ENCODE measurements at regions not wholly inside any gene's neighbourhood (a gene's known extent, or its start where the extent isn't known, plus 50 kb on each side); places are given as distances from the start of the nearest gene placed in this dataset.

- DNase-seq (ENCODE audit: low spot score) = no peak
- H3K36me3 ChIP-seq (ENCODE audit: control insufficient read depth in 4 of 4, insufficient read depth in 3 of 4, low read depth in 1 of 4, low read length in 3 of 4) = no peaks in the 10 kb centered on the region
- H3K4me1 ChIP-seq (ENCODE audit: control insufficient read depth in 4 of 4, insufficient read depth in 4 of 4, low read length in 3 of 4) = no peaks in the 10 kb centered on the region
- H3K27me3 ChIP-seq (ENCODE audit: control insufficient read depth in 4 of 4, insufficient read depth in 4 of 4, low read length in 3 of 4) = no peaks in the 10 kb centered on the region
- no peak overlapping the region for H3K4me3 ChIP-seq (ENCODE audit: low read depth in 1 of 3, low read length in 3 of 3)
- TF ChIP-seq NR2F2 (IDR thresholded peaks at IDR 0.05) = no peak
- TF ChIP-seq HNF4G (IDR thresholded peaks at IDR 0.05) = no peak
- no peak for TF ChIP-seq YY1 (IDR thresholded peaks at IDR 0.05)
- TF ChIP-seq JUND (IDR thresholded peaks at IDR 0.05) = peak in 1 of 2 donors; percentile 17
- no peak for TF ChIP-seq CTCF (IDR thresholded peaks at IDR 0.05; ENCODE audit: low read depth, low read length, missing input control)
- no peak for TF ChIP-seq MAX (IDR thresholded peaks at IDR 0.05)
- H3K27ac ChIP-seq (ENCODE audit: low read depth in 1 of 2, low read length in 2 of 2) = no peak overlapping the region
- no peaks in the 10 kb centered on the region for H3K9me3 ChIP-seq (ENCODE audit: control insufficient read depth in 4 of 4, low read length in 3 of 4)
- 48% methylated on average over 3 of the region's 3 CpGs for WGBS
- H3K9ac ChIP-seq (ENCODE audit: low read depth in 1 of 2, low read length in 2 of 2) = no peak overlapping the region
Measured at GRCh38 chr13:90717451-90717936, 630.0 kb upstream of the MIR17HG start.

- no peaks in the 10 kb centered on the region for H3K9me3 ChIP-seq (ENCODE audit: control insufficient read depth in 4 of 4, low read length in 3 of 4)
- no peak overlapping the region for H3K9ac ChIP-seq (ENCODE audit: low read depth in 1 of 2, low read length in 2 of 2)
- no peak overlapping the region for H3K27ac ChIP-seq (ENCODE audit: low read depth in 1 of 2, low read length in 2 of 2)
- no peak overlapping the region for H3K4me3 ChIP-seq (ENCODE audit: low read depth in 1 of 3, low read length in 3 of 3)
- no peaks in the 10 kb centered on the region for H3K4me1 ChIP-seq (ENCODE audit: control insufficient read depth in 4 of 4, insufficient read depth in 4 of 4, low read length in 3 of 4)
- DNase-seq (ENCODE audit: low spot score) = no peak
- no peak for TF ChIP-seq FOXA1 (IDR thresholded peaks at IDR 0.05)
- no peak for TF ChIP-seq ZBTB33 (IDR thresholded peaks at IDR 0.05)
- TF ChIP-seq GABPA (IDR thresholded peaks at IDR 0.05 in 1 of 2, conservative IDR thresholded peaks at IDR 0.05 in 1 of 2) = no peak
- no peak for TF ChIP-seq REST (IDR thresholded peaks at IDR 0.05)
- no peak for TF ChIP-seq FOXA2 (IDR thresholded peaks at IDR 0.05)
- no peak for TF ChIP-seq HNF4G (IDR thresholded peaks at IDR 0.05)
- TF ChIP-seq EGR1 (IDR thresholded peaks at IDR 0.05; ENCODE audit: low read depth in 2 of 2) = no peak
- no peak for TF ChIP-seq HNF4A (conservative IDR thresholded peaks at IDR 0.05)
- TF ChIP-seq SP1 (IDR thresholded peaks at IDR 0.05) = no peak
- no peak for TF ChIP-seq ATF3 (IDR thresholded peaks at IDR 0.05)
- no peak for TF ChIP-seq CTCF (IDR thresholded peaks at IDR 0.05; ENCODE audit: low read depth, low read length, missing input control)
- H3K27me3 ChIP-seq (ENCODE audit: control insufficient read depth in 4 of 4, insufficient read depth in 4 of 4, low read length in 3 of 4) = no peaks in the 10 kb centered on the region
- no peaks in the 10 kb centered on the region for H3K36me3 ChIP-seq (ENCODE audit: control insufficient read depth in 4 of 4, insufficient read depth in 3 of 4, low read depth in 1 of 4, low read length in 3 of 4)
- WGBS = 83% methylated on average over 3 of the region's 3 CpGs
Measured at GRCh38 chr13:90719461-90719860, 628.0 kb upstream of the MIR17HG start.

All from liver (tissue), 8 donors.